Esophagus muscularis mucosa (tissue), 4 donors: ENCODE measurements at regions not wholly inside any gene's neighbourhood (a gene's known extent, or its start where the extent isn't known, plus 50 kb on each side); places are given as distances from the start of the nearest gene placed in this dataset.

Source experiments
- EP300 ChIP-seq: sonication (generic); formaldehyde crosslinking; IDR thresholded peaks from one replicate; pipeline ENCODE4 v1.6.1; 2017; ENCODE audit warnings: antibody characterized with exemption
- POLR2A ChIP-seq: fragments of 450-650 bp; IDR thresholded peaks from one replicate; pipeline ENCODE4 v1.6.1; 2017; ENCODE audit warnings: antibody characterized with exemption, moderate library complexity, mild to moderate bottlenecking, low read depth
- POLR2AphosphoS5 ChIP-seq, 2 donors: sonication (generic); formaldehyde crosslinking; IDR thresholded peaks; one replicate each; pipeline ENCODE4 v1.6.1; 2017; ENCODE audit warnings: antibody characterized with exemption in 2 of 2
- TF ChIP-seq, protein P1 (sequence below), 3 experiments: fragments of 200-600 bp in 2 of 3; fragments of 450-650 bp in 1 of 3; sonication (generic) in 2 of 3; IDR thresholded peaks; one replicate each; pipeline ENCODE4 v1.5.1; 2017 to 2019; ENCODE audit warnings: antibody characterized with exemption in 3 of 3, mild to moderate bottlenecking in 2 of 3, moderate library complexity in 1 of 3

DNA sequence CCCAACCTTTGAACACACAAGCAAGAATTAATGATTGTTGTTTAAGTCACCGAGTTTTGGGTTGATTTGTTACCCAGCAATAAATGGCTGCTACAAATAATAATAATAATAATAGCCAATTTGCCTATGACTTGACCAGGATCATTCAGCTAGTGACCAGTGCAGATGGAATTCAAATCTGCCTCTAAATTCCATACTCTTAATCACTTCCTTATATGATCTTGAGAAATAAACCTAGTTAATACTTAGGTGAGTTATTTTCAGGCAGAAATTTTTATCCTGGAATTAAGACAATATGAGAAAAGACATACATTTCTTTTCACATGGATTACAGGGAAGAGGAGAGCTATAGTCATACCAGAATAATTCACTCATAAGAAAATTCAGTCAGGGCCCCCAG lies 116.0 kb upstream of the GALNT15 start:
- TF ChIP-seq, protein P1, sequence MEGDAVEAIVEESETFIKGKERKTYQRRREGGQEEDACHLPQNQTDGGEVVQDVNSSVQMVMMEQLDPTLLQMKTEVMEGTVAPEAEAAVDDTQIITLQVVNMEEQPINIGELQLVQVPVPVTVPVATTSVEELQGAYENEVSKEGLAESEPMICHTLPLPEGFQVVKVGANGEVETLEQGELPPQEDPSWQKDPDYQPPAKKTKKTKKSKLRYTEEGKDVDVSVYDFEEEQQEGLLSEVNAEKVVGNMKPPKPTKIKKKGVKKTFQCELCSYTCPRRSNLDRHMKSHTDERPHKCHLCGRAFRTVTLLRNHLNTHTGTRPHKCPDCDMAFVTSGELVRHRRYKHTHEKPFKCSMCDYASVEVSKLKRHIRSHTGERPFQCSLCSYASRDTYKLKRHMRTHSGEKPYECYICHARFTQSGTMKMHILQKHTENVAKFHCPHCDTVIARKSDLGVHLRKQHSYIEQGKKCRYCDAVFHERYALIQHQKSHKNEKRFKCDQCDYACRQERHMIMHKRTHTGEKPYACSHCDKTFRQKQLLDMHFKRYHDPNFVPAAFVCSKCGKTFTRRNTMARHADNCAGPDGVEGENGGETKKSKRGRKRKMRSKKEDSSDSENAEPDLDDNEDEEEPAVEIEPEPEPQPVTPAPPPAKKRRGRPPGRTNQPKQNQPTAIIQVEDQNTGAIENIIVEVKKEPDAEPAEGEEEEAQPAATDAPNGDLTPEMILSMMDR (IDR thresholded peaks at IDR 0.05), result no peak
- TF ChIP-seq POLR2A (no peak), POLR2AphosphoS5 (IDR thresholded peaks at IDR 0.05) (no peak), EP300 (no peak)
